OCI-LY7 (cell line): ENCODE measurements at regions not wholly inside any gene's neighbourhood (a gene's known extent, or its start where the extent isn't known, plus 50 kb on each side); places are given as distances from the start of the nearest gene placed in this dataset.

Experiments
- BruUV-seq: library from RNA; stranded (reverse); fragments of 400-500 nt; replicated peaks from 2 replicates; lab custom pipeline; 2021; lab: Mats Ljungman, UMichigan
- CTCF ChIA-PET: fragments of 300-600 bp; sonication (Branson Sonifier 250); formaldehyde crosslinking; loops from one replicate; lab custom pipeline; 2022; ENCODE audit warnings: antibody characterized with exemption; ENCODE audit not compliant: unreplicated experiment; lab: Charles Lee
- POLR2A ChIA-PET: fragments of 300-600 bp; sonication (Branson Sonifier 250); formaldehyde crosslinking; loops from one replicate; lab custom pipeline; 2022; ENCODE audit warnings: antibody characterized with exemption; lab: Charles Lee
- DNase-seq: peaks from one replicate; pipeline ENCODE4 v3.0.0-alpha.2; 2015; ENCODE audit warnings: low spot score
- H2AFZ ChIP-seq: fragments of 200-600 bp; sonication (generic), shearing (Covaris generic); 2 replicates; pipeline ENCODE4 v1.6.1; 2014; ENCODE audit warnings: mild to moderate bottlenecking, antibody characterized with exemption, low read length, moderate library complexity
- H3K27ac ChIP-seq: fragments of 200-600 bp; sonication (generic); 2 replicates; pipeline ENCODE4 v1.5.1; 2014; ENCODE audit warnings: mixed run types, low read depth, mild to moderate bottlenecking, moderate library complexity, low read length, inconsistent platforms; ENCODE audit not compliant: poor library complexity, severe bottlenecking
- H3K36me3 ChIP-seq: fragments of 200-600 bp; sonication (generic); 2 replicates; pipeline ENCODE4 v1.6.1; 2014; ENCODE audit warnings: mild to moderate bottlenecking, antibody characterized with exemption, low read length, moderate library complexity, mixed read lengths; ENCODE audit not compliant: insufficient read depth
- H3K4me1 ChIP-seq: fragments of 200-600 bp; sonication (generic); 2 replicates; pipeline ENCODE4 v1.5.1; 2014; ENCODE audit warnings: mild to moderate bottlenecking, low read length; ENCODE audit not compliant: insufficient read depth, poor library complexity, severe bottlenecking
- H3K4me2 ChIP-seq: fragments of 200-600 bp; sonication (generic); 2 replicates; pipeline ENCODE4 v1.6.1; 2014; ENCODE audit warnings: mild to moderate bottlenecking, low read length
- H3K4me3 ChIP-seq: fragments of 200-600 bp; sonication (generic); 2 replicates; pipeline ENCODE4 v1.5.1; 2014; ENCODE audit warnings: mild to moderate bottlenecking, low read depth, low read length; ENCODE audit not compliant: poor library complexity, severe bottlenecking
- H3K79me2 ChIP-seq: fragments of 200-600 bp; sonication (generic); 2 replicates; pipeline ENCODE4 v1.6.1; 2016; ENCODE audit warnings: low read depth, mild to moderate bottlenecking, low read length, moderate library complexity, mixed read lengths; ENCODE audit not compliant: insufficient read depth
- H3K9me2 ChIP-seq: fragments of 200-600 bp; sonication (generic); 2 replicates; pipeline ENCODE4 v1.6.1; 2016; ENCODE audit warnings: mild to moderate bottlenecking, low read length, mixed read lengths; ENCODE audit not compliant: insufficient read depth
- H3K9me3 ChIP-seq: fragments of 200-600 bp; sonication (generic); 2 replicates; pipeline ENCODE4 v1.6.1; 2014; ENCODE audit warnings: mild to moderate bottlenecking, mixed run types, low read length, mixed read lengths
- H4K20me1 ChIP-seq: fragments of 200-600 bp; sonication (generic); 2 replicates; pipeline ENCODE4 v1.6.1; 2014; ENCODE audit warnings: mild to moderate bottlenecking, antibody characterized with exemption, low read length, moderate library complexity, mixed read lengths; ENCODE audit not compliant: insufficient read depth
- EZH2phosphoT487 ChIP-seq: fragments of 200-600 bp; sonication (generic); IDR thresholded peaks from 2 replicates; pipeline ENCODE4 v1.6.1; 2018; ENCODE audit warnings: low read depth, borderline replicate concordance, mild to moderate bottlenecking, mixed run types, antibody characterized with exemption, low read length, moderate library complexity, mixed read lengths
- intact Hi-C: fragments of 100-400 bp; cut with micrococcal nuclease; formaldehyde crosslinking; loops from one replicate; pipeline ENCODE4 v1.10.0; 2022; ENCODE audit not compliant: unreplicated experiment
- TF ChIP-seq, protein P1 (sequence below): fragments of 200-600 bp; sonication (generic); conservative IDR thresholded peaks from 2 replicates; pipeline ENCODE4 v1.5.1; 2014; ENCODE audit warnings: mild to moderate bottlenecking, antibody characterized with exemption, low read length, moderate library complexity, mixed read lengths

DNA sequence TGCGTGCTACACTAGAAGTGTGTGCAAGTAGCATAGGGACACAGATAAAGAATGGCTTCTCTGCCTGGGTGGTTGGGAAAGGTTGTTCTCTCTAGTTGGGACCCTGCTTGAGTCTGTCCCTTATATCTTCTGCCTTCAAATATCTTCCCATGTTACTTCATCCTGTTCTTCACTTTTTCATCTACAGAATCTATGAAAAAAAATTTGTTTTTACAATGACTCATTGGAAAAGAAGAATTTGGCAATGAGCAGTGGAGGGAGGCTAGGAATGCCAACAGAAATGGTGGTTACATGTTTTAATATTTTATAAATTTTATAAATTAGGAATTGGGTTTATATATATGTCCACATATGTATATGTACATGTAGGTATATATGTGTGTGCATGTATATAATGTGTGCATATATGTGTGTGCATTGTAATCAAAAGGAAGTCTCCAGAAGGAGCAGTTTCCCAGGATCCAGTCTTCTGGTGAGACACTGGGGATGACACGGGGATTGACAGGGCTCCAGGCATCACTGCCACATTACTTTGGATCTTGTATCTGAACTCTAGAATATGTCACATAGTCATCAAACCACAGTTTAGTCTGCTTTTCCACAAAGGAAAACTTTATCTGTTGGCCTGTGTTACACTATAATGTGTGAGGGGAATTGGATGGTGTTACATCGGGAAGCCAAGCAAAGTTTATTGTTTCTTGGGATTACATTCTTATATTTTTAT lies 75.3 kb upstream of the RIPOR2 start:
- no peaks in the 10 kb centered on the region for H3K9me3 ChIP-seq
- intact Hi-C loops: loop anchor here (10.0 kb wide), 1 partner anchor 316 kb away; no protein-coding TSS in a partner anchor
- no peak overlapping the region for H3K4me3 ChIP-seq
- no peaks in the 10 kb centered on the region for H3K9me2 ChIP-seq
- no peak for DNase-seq
- TF ChIP-seq EZH2phosphoT487: no peak
- TF ChIP-seq, protein P1, sequence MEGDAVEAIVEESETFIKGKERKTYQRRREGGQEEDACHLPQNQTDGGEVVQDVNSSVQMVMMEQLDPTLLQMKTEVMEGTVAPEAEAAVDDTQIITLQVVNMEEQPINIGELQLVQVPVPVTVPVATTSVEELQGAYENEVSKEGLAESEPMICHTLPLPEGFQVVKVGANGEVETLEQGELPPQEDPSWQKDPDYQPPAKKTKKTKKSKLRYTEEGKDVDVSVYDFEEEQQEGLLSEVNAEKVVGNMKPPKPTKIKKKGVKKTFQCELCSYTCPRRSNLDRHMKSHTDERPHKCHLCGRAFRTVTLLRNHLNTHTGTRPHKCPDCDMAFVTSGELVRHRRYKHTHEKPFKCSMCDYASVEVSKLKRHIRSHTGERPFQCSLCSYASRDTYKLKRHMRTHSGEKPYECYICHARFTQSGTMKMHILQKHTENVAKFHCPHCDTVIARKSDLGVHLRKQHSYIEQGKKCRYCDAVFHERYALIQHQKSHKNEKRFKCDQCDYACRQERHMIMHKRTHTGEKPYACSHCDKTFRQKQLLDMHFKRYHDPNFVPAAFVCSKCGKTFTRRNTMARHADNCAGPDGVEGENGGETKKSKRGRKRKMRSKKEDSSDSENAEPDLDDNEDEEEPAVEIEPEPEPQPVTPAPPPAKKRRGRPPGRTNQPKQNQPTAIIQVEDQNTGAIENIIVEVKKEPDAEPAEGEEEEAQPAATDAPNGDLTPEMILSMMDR: no peak
- no peaks in the 10 kb centered on the region for H3K36me3 ChIP-seq
- H4K20me1 ChIP-seq: no peaks in the 10 kb centered on the region
- H3K27ac ChIP-seq: no peak overlapping the region
- no TSS peak for BruUV-seq
- no peak overlapping the region for H2AFZ ChIP-seq
- POLR2A ChIA-PET: no interaction called here
- H3K4me1 ChIP-seq: peaks cover 59% of the 10 kb centered on the region
- CTCF ChIA-PET: no interaction called here
- no peaks in the 10 kb centered on the region for H3K79me2 ChIP-seq
- H3K4me2 ChIP-seq: no peak overlapping the region

DNA sequence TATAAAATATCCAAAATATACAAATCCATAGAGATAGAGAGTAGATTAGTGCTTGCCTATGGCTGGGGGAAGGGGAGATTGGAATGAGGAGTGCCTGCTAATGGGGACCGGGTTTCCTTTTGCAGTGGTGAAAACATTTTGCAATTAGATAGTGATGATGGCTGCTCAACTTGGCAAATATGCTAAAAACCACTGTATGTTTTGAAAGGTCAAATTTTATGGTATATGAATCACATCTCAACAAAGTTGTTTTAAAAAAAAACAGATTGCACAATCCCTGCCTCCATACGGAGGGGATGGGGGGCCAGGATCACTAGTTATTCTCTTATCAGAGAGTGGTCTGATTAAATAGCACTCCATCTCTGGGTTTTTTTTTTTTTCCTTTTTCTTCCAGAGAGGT lies 76.9 kb upstream of the RIPOR2 start:
- H3K4me3 ChIP-seq: no peak overlapping the region
- BruUV-seq: no TSS peak
- H3K79me2 ChIP-seq: no peaks in the 10 kb centered on the region
- H2AFZ ChIP-seq: peak overlapping the region; percentile 53; the same call in 1 of the 2 replicates
- no peaks in the 10 kb centered on the region for H3K9me3 ChIP-seq
- TF ChIP-seq EZH2phosphoT487: no peak
- TF ChIP-seq, protein P1: no peak
- H3K27ac ChIP-seq: peak overlapping the region; percentile 41
- POLR2A ChIA-PET: interaction anchor here (0.7 to 2.6 kb wide), 3 partner anchors 13 to 457 kb away, joined by 3 to 7 read pairs (median 3); no protein-coding TSS in a partner anchor
- no peak for DNase-seq
- CTCF ChIA-PET: no interaction called here
- peak overlapping the region; percentile 53 for H3K4me2 ChIP-seq
- no peaks in the 10 kb centered on the region for H3K9me2 ChIP-seq
- H3K36me3 ChIP-seq: no peaks in the 10 kb centered on the region
- H4K20me1 ChIP-seq: no peaks in the 10 kb centered on the region
- intact Hi-C loops: loop anchor here (10.0 kb wide), 1 partner anchor 318 kb away; no protein-coding TSS in a partner anchor
- H3K4me1 ChIP-seq: peaks cover 59% of the 10 kb centered on the region

DNA sequence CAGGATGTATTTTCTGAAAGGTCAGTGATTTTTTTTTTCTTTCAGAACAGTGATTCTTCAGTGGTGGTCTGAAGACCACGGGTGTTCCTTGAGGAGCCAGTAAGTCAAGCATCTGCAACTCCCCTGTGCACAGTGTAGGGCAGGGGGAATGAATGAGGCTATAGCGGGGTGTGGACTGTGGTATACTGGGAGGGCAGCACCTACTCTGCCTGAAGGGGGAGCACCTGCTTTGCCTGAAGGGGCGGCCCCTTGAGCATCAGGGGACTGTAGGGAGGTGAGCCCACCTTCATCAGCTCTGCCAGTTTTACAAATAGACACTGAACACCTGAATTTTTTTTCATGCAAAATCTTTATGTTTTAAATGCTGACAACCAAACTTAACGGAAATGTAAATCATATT lies 77.5 kb upstream of the RIPOR2 start:
- CTCF ChIA-PET: interaction anchor here (1.1 kb wide), 1 partner anchor 94 kb away, joined by 3 read pairs; no protein-coding TSS in a partner anchor
- no peaks in the 10 kb centered on the region for H3K9me3 ChIP-seq
- peak overlapping the region; percentile 53 for H3K4me2 ChIP-seq
- intact Hi-C loops: loop anchor here (10.0 kb wide), 1 partner anchor 318 kb away; no protein-coding TSS in a partner anchor
- H3K9me2 ChIP-seq: no peaks in the 10 kb centered on the region
- H4K20me1 ChIP-seq: no peaks in the 10 kb centered on the region
- peak; percentile 64 for DNase-seq
- no TSS peak for BruUV-seq
- no peak for TF ChIP-seq EZH2phosphoT487
- TF ChIP-seq, protein P1: peak; percentile 85
- H3K27ac ChIP-seq: peak overlapping the region; percentile 41
- no peaks in the 10 kb centered on the region for H3K36me3 ChIP-seq
- H2AFZ ChIP-seq: peak overlapping the region; percentile 53; the same call in 1 of the 2 replicates
- no peak overlapping the region for H3K4me3 ChIP-seq
- no peaks in the 10 kb centered on the region for H3K79me2 ChIP-seq
- POLR2A ChIA-PET: interaction anchor here (0.6 to 2.6 kb wide), 8 partner anchors 12 to 458 kb away, joined by 3 to 9 read pairs (median 4); no protein-coding TSS in a partner anchor
- H3K4me1 ChIP-seq: peaks cover 61% of the 10 kb centered on the region
